H9 (cell line): ENCODE measurements at regions not wholly inside any gene's neighbourhood (a gene's known extent, or its start where the extent isn't known, plus 50 kb on each side); places are given as distances from the start of the nearest gene placed in this dataset.
A peak's percentile ranks its signal among the peaks of the same experiment; 100 is the strongest.

ENCODE experiments used
- DNase-seq: peaks from one replicate; pipeline ENCODE4 v3.0.0-alpha.2; 2017
- H2AFZ ChIP-seq: one replicate; pipeline ENCODE4 v1.6.1; 2013; ENCODE audit warnings: mild to moderate bottlenecking, low read length, control low read depth, moderate library complexity
- H2AK5ac ChIP-seq: 2 replicates; pipeline ENCODE4 v1.6.1; 2013; ENCODE audit warnings: low read length, control low read depth, mixed read lengths; ENCODE audit not compliant: insufficient read length
- H2BK120ac ChIP-seq: one replicate; pipeline ENCODE4 v1.6.1; 2013; ENCODE audit warnings: low read depth, mild to moderate bottlenecking, low read length, control low read depth, inconsistent platforms; ENCODE audit not compliant: poor library complexity, severe bottlenecking
- H2BK12ac ChIP-seq: 2 replicates; pipeline ENCODE4 v1.6.1; 2013; ENCODE audit warnings: low read length, control low read depth, mixed read lengths, low read depth; ENCODE audit not compliant: insufficient read length
- H2BK15ac ChIP-seq: 2 replicates; pipeline ENCODE4 v1.6.1; 2013; ENCODE audit warnings: low read depth, low read length, control low read depth
- H2BK20ac ChIP-seq: one replicate; pipeline ENCODE4 v1.6.1; 2013; ENCODE audit warnings: low read depth, mild to moderate bottlenecking, low read length, control low read depth, inconsistent platforms; ENCODE audit not compliant: poor library complexity, severe bottlenecking
- H2BK5ac ChIP-seq: 2 replicates; pipeline ENCODE4 v1.6.1; 2013; ENCODE audit warnings: low read length, control low read depth, mixed read lengths; ENCODE audit not compliant: insufficient read length
- H3K14ac ChIP-seq: 2 replicates; pipeline ENCODE4 v1.6.1; 2013; ENCODE audit warnings: low read length, control low read depth; ENCODE audit not compliant: insufficient read depth
- H3K18ac ChIP-seq: 2 replicates; pipeline ENCODE4 v1.6.1; 2013; ENCODE audit warnings: low read depth, mild to moderate bottlenecking, mixed read lengths, low read length, control low read depth; ENCODE audit not compliant: insufficient read length
- H3K23ac ChIP-seq: 2 replicates; pipeline ENCODE4 v1.6.1; 2013; ENCODE audit warnings: low read length, control low read depth, mixed read lengths, low read depth; ENCODE audit not compliant: insufficient read length
- H3K23me2 ChIP-seq: 2 replicates; pipeline ENCODE4 v1.6.1; 2013; ENCODE audit warnings: low read depth, mild to moderate bottlenecking, mixed read lengths, low read length, control low read depth; ENCODE audit not compliant: insufficient read length, poor library complexity, severe bottlenecking
- H3K27ac ChIP-seq: 2 replicates; pipeline ENCODE4 v1.5.1; 2013; ENCODE audit warnings: low read length, control low read depth, mixed read lengths, low read depth; ENCODE audit not compliant: insufficient read length
- H3K27me3 ChIP-seq: 2 replicates; pipeline ENCODE4 v1.6.1; 2013; ENCODE audit warnings: low read length, control low read depth, inconsistent platforms; ENCODE audit not compliant: insufficient read depth
- H3K4ac ChIP-seq: 2 replicates; pipeline ENCODE4 v1.6.1; 2013; ENCODE audit warnings: low read depth, mild to moderate bottlenecking, control low read depth, inconsistent platforms, low read length, moderate library complexity
- H3K4me1 ChIP-seq: 2 replicates; pipeline ENCODE4 v1.6.1; 2013; ENCODE audit warnings: low read length, control low read depth, inconsistent platforms; ENCODE audit not compliant: insufficient read depth
- H3K4me2 ChIP-seq: 2 replicates; pipeline ENCODE4 v1.6.1; 2013; ENCODE audit warnings: low read length, control low read depth, mixed read lengths; ENCODE audit not compliant: insufficient read length, insufficient read depth
- H3K56ac ChIP-seq: 2 replicates; pipeline ENCODE4 v1.6.1; 2013; ENCODE audit warnings: low read depth, mild to moderate bottlenecking, mixed read lengths, low read length, control low read depth; ENCODE audit not compliant: insufficient read length
- H3K79me1 ChIP-seq: 2 replicates; pipeline ENCODE4 v1.6.1; 2013; ENCODE audit warnings: low read depth, mild to moderate bottlenecking, moderate library complexity, low read length, control low read depth, inconsistent platforms; ENCODE audit not compliant: insufficient read depth, poor library complexity, severe bottlenecking
- H3K79me2 ChIP-seq: 2 replicates; pipeline ENCODE4 v1.6.1; 2013; ENCODE audit warnings: low read length, control low read depth, inconsistent platforms; ENCODE audit not compliant: insufficient read depth
- H3K9ac ChIP-seq: 2 replicates; pipeline ENCODE4 v1.6.1; 2013; ENCODE audit warnings: low read length, control low read depth, mixed read lengths; ENCODE audit not compliant: insufficient read length; ENCODE audit errors: extremely low read depth
- H3K9me3 ChIP-seq: one replicate; pipeline ENCODE4 v1.6.1; 2013; ENCODE audit warnings: low read depth, low read length, inconsistent platforms; ENCODE audit not compliant: control insufficient read depth
- H3T11ph ChIP-seq: one replicate; pipeline ENCODE4 v1.6.1; 2013; ENCODE audit warnings: mild to moderate bottlenecking, low read length, control low read depth, inconsistent platforms
- H4K20me1 ChIP-seq: one replicate; pipeline ENCODE4 v1.6.1; 2013; ENCODE audit not compliant: control insufficient read depth, insufficient read length, insufficient read depth
- H4K5ac ChIP-seq: 2 replicates; pipeline ENCODE4 v1.6.1; 2013; ENCODE audit warnings: low read depth, mild to moderate bottlenecking, mixed read lengths, low read length, control low read depth; ENCODE audit not compliant: insufficient read length
- H4K8ac ChIP-seq: replicated peaks from 2 replicates; pipeline ENCODE4 v1.6.1; 2013; ENCODE audit warnings: low read length, control low read depth, mixed read lengths, low read depth; ENCODE audit not compliant: insufficient read length
- H4K91ac ChIP-seq: 2 replicates; pipeline ENCODE4 v1.6.1; 2013; ENCODE audit warnings: low read depth, mild to moderate bottlenecking, moderate library complexity, mixed read lengths, low read length, control low read depth; ENCODE audit not compliant: insufficient read length
- H3K27ac Mint-ChIP-seq, 3 experiments: 2 replicates in 2 of 3; 3 replicates in 1 of 3; pipeline ENCODE4 v1.8.0; 2020 to 2021; ENCODE audit warnings: mixed read lengths in 3 of 3, mild to moderate bottlenecking in 1 of 3, moderate library complexity in 1 of 3
- H3K27me3 Mint-ChIP-seq: 2 replicates; pipeline ENCODE4 v1.8.0; 2021; ENCODE audit warnings: low read depth, mild to moderate bottlenecking, moderate library complexity, mixed read lengths
- H3K36me3 Mint-ChIP-seq, 3 experiments: 2 replicates in 2 of 3; 3 replicates in 1 of 3; pipeline ENCODE4 v1.8.0; 2020 to 2021; ENCODE audit warnings: low read depth in 3 of 3, mixed read lengths in 3 of 3; ENCODE audit not compliant: insufficient read depth in 1 of 3
- H3K4me1 Mint-ChIP-seq, 2 experiments: 2 replicates each; pipeline ENCODE4 v1.8.0; 2020; ENCODE audit warnings: mixed read lengths in 2 of 2
- H3K4me3 Mint-ChIP-seq, 2 experiments: 2 replicates in 1 of 2; 3 replicates in 1 of 2; pipeline ENCODE4 v1.8.0; 2020 to 2021; ENCODE audit warnings: mild to moderate bottlenecking in 2 of 2, mixed read lengths in 2 of 2, moderate library complexity in 1 of 2
- H3K9me3 Mint-ChIP-seq, 2 experiments: 2 replicates in 1 of 2; 3 replicates in 1 of 2; pipeline ENCODE4 v1.8.0; 2020; ENCODE audit warnings: mild to moderate bottlenecking in 2 of 2, mixed read lengths in 2 of 2, moderate library complexity in 1 of 2
- CTCF ChIP-seq: fragments of 200-600 bp; sonication (generic); conservative IDR thresholded peaks from 3 replicates; pipeline ENCODE4 v1.8.0; 2021; ENCODE audit warnings: antibody characterized with exemption, mild to moderate bottlenecking
- WGBS: extraction: QIAGEN DNeasy Blood & Tissue Kit; methylation state at CpG from one replicate; pipeline ENCODE4 v1.1.7; 2013; ENCODE audit warnings: missing lambda C conversion rate, low lambda C conversion rate, mixed read lengths; ENCODE audit not compliant: insufficient read length; ENCODE audit errors: extremely low coverage; 5-methylcytosine and 5-hydroxymethylcytosine counted together

- Histone ChIP-seq H4K8ac (no peak overlapping the region), H3K56ac (no peak overlapping the region), H3K14ac (no peak overlapping the region), H2BK12ac (no peak overlapping the region), H4K91ac (no peak overlapping the region), H3K4me2 (no peak overlapping the region), H3K23me2 (no peaks in the 10 kb centered on the region), H3K4me1 (no peaks in the 10 kb centered on the region), H2AFZ (no peak overlapping the region), H3K79me2 (no peaks in the 10 kb centered on the region), H3K4ac (no peak overlapping the region), H2BK15ac (no peak overlapping the region), H3K9me3 (peaks cover 29% of the 10 kb centered on the region), H3K18ac (no peak overlapping the region), H2BK20ac (no peak overlapping the region), H4K5ac (no peak overlapping the region), H2BK120ac (no peak overlapping the region), H3K27ac (no peak overlapping the region), H2BK5ac (no peak overlapping the region), H3K9ac (no peak overlapping the region), H3K23ac (no peak overlapping the region), H3T11ph (no peak overlapping the region), H3K79me1 (no peaks in the 10 kb centered on the region), H4K20me1 (no peaks in the 10 kb centered on the region), H2AK5ac (no peak overlapping the region), H3K27me3 (no peaks in the 10 kb centered on the region)
- no peak for DNase-seq
- no CpG with 5 or more reads among the region's 2 CpGs for WGBS
- Mint-ChIP-seq H3K4me1 (peaks cover 21 to 24% of the 10 kb centered on the region in 2 experiments), H3K36me3 (no peaks in the 10 kb centered on the region; a peak in 4 of 7 replicates), H3K4me3 (no peak overlapping the region), H3K9me3 (peaks cover 6 to 58% of the 10 kb centered on the region in 2 experiments; a peak in 4 of 5 replicates), H3K27ac (peak overlapping the region in 2 of 3 experiments; percentile 21 to 65; a peak in 3 of 7 replicates), H3K27me3 (no peaks in the 10 kb centered on the region)
- peak; percentile 26; the same call in 1 of the 3 replicates for TF ChIP-seq CTCF
Observed at GRCh38 chrX:122591546-122591945, 592.5 kb upstream of the GRIA3 start.
